Ovary (tissue), 3 donors: ENCODE measurements at regions not wholly inside any gene's neighbourhood (a gene's known extent, or its start where the extent isn't known, plus 50 kb on each side); places are given as distances from the start of the nearest gene placed in this dataset.

Experiments
- EP300 ChIP-seq: sonication (generic); formaldehyde crosslinking; IDR thresholded peaks from one replicate; pipeline ENCODE4 v1.6.1; 2017; ENCODE audit warnings: antibody characterized with exemption
- TF ChIP-seq, protein P1 (sequence below), 3 donors: fragments of 450-650 bp in 2 of 3; fragments of 200-600 bp in 1 of 3; IDR thresholded peaks; one replicate each; pipeline versions ENCODE4 v1.5.1 to v1.8.0; 2016 to 2022; ENCODE audit warnings: antibody characterized with exemption in 3 of 3, mild to moderate bottlenecking in 1 of 3
- donor health status: DM: no; HTN: no; CAD: no.

GRCh38 chr3:64454768-64455167 is 229.5 kb upstream of the PRICKLE2 start:
- TF ChIP-seq, protein P1, sequence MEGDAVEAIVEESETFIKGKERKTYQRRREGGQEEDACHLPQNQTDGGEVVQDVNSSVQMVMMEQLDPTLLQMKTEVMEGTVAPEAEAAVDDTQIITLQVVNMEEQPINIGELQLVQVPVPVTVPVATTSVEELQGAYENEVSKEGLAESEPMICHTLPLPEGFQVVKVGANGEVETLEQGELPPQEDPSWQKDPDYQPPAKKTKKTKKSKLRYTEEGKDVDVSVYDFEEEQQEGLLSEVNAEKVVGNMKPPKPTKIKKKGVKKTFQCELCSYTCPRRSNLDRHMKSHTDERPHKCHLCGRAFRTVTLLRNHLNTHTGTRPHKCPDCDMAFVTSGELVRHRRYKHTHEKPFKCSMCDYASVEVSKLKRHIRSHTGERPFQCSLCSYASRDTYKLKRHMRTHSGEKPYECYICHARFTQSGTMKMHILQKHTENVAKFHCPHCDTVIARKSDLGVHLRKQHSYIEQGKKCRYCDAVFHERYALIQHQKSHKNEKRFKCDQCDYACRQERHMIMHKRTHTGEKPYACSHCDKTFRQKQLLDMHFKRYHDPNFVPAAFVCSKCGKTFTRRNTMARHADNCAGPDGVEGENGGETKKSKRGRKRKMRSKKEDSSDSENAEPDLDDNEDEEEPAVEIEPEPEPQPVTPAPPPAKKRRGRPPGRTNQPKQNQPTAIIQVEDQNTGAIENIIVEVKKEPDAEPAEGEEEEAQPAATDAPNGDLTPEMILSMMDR (IDR thresholded peaks at IDR 0.05): no peak
- TF ChIP-seq EP300: no peak
